ENCODE measurements at regions not wholly inside any gene's neighbourhood (a gene's known extent, or its start where the extent isn't known, plus 50 kb on each side); places are given as distances from the start of the nearest gene placed in this dataset.
"Not testable (repeated sequence)": the region's sequence is repeated elsewhere in the genome, so short reads cannot be mapped to it uniquely, and the experiment has no call there.

DNA sequence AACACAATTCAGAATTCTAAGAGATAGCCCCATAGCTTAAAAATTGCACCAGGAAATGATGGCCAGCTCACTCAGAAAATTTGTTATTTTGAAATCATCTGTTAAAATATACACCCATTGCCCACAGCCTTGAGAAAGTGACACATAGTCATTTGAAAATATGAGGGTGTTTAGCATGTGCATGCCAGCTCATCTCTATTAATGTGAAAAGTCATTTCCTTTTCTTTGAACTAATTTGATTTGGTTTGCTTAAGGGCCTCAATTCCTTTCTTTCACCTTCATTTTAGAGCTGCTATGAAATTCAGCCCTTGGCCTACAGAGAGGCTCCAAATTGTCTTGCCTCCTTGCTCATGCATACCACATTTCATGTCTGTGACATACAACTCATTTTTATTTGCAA lies 241.4 kb downstream of the PHLDA1 start (continued):
- TF ChIP-seq, protein P1, sequence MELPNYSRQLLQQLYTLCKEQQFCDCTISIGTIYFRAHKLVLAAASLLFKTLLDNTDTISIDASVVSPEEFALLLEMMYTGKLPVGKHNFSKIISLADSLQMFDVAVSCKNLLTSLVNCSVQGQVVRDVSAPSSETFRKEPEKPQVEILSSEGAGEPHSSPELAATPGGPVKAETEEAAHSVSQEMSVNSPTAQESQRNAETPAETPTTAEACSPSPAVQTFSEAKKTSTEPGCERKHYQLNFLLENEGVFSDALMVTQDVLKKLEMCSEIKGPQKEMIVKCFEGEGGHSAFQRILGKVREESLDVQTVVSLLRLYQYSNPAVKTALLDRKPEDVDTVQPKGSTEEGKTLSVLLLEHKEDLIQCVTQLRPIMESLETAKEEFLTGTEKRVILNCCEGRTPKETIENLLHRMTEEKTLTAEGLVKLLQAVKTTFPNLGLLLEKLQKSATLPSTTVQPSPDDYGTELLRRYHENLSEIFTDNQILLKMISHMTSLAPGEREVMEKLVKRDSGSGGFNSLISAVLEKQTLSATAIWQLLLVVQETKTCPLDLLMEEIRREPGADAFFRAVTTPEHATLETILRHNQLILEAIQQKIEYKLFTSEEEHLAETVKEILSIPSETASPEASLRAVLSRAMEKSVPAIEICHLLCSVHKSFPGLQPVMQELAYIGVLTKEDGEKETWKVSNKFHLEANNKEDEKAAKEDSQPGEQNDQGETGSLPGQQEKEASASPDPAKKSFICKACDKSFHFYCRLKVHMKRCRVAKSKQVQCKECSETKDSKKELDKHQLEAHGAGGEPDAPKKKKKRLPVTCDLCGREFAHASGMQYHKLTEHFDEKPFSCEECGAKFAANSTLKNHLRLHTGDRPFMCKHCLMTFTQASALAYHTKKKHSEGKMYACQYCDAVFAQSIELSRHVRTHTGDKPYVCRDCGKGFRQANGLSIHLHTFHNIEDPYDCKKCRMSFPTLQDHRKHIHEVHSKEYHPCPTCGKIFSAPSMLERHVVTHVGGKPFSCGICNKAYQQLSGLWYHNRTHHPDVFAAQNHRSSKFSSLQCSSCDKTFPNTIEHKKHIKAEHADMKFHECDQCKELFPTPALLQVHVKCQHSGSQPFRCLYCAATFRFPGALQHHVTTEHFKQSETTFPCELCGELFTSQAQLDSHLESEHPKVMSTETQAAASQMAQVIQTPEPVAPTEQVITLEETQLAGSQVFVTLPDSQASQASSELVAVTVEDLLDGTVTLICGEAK (IDR thresholded peaks at IDR 0.05) = no peak
- TF ChIP-seq, protein P1 (CRISPR knock-in tag; IDR thresholded peaks at IDR 0.05) = no peak
- no peak for TF ChIP-seq NONO (IDR thresholded peaks at IDR 0.05)
- no peak for TF ChIP-seq NONO (CRISPR knock-in tag; conservative IDR thresholded peaks at IDR 0.05)

DNA sequence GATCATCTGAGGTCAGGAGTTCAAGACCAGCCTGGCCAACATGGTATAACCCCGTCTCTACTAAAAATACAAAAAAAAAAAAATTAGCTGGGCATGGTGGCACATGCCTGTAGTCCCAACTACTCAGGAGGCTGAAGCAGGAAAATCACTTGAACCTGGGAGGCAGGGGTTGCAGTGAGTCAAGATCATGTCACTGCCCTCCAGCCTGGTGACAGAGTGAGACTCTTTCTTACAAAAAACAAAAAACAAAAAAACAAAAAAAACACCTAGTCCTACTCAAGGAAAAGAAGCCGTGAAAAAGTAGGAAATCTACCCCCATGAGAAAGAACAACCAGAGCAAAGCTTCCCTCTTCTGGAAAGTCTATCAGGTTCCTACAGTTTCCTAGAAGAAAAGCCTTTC lies 244.4 kb downstream of the PHLDA1 start:
- H3K27ac ChIP-seq (ENCODE audit: extremely low read length, insufficient read depth, low read length); H3K4me2 ChIP-seq (ENCODE audit: low read depth, low read length); FAIRE-seq; intact Hi-C loops (cut with micrococcal nuclease; ENCODE audit: unreplicated experiment); H3K4me3 ChIP-seq (replicated peaks in 1 of 3; ENCODE audit: insufficient read depth in 1 of 3, low read depth in 2 of 3, low read length in 3 of 3); H3K9ac ChIP-seq (ENCODE audit: insufficient read depth, low read depth, low read length); H3K9me3 ChIP-seq (ENCODE audit: low read length); in situ Hi-C loops (cut with HindIII; ENCODE audit: extremely low pct_ligation_motif_present, low pct_unique_long_range_greater_than_20kb); BruUV-seq (replicated peaks); POLR2A ChIA-PET; H2AFZ ChIP-seq (ENCODE audit: low read length); DNase-seq (ENCODE audit: low spot score); H3K36me3 ChIP-seq (replicated peaks in 1 of 2; ENCODE audit: control insufficient read depth in 1 of 2, insufficient read depth in 2 of 2, low read length in 2 of 2); H3K79me2 ChIP-seq (ENCODE audit: insufficient read depth, low read length); ATAC-seq; H4K20me1 ChIP-seq (ENCODE audit: insufficient read depth, low read length); H3K27me3 ChIP-seq (ENCODE audit: control insufficient read depth in 1 of 2, insufficient read depth in 2 of 2, low read length in 2 of 2); CTCF ChIA-PET (ENCODE audit: low intra/inter-chr PET ratio, low total read pairs): not testable (repeated sequence)
- WGBS (ENCODE audit: low lambda C conversion rate) = 91% methylated on average over 2 of the region's 2 CpGs
- H3K4me1 ChIP-seq (ENCODE audit: insufficient read depth, low read length) = peaks cover 23% of the 10 kb centered on the region
